H1 (cell line): ENCODE measurements at regions not wholly inside any gene's neighbourhood (a gene's known extent, or its start where the extent isn't known, plus 50 kb on each side); places are given as distances from the start of the nearest gene placed in this dataset.

Experiments
- CTCF ChIA-PET: fragments of 300-600 bp; sonication (Branson Sonifier 250); formaldehyde crosslinking; loops from one replicate; lab custom pipeline; 2021; ENCODE audit not compliant: partially characterized antibody; lab: Charles Lee
- POLR2A ChIA-PET: fragments of 300-600 bp; sonication (Branson Sonifier 250); formaldehyde crosslinking; loops from one replicate; lab custom pipeline; 2021; ENCODE audit warnings: inconsistent platforms; ENCODE audit not compliant: partially characterized antibody; lab: Charles Lee
- DNase-seq, 2 experiments: peaks; one replicate each; pipeline versions ENCODE4 v3.0.0 to v3.0.0-alpha.2; 2010 to 2022; ENCODE audit warnings: low spot score in 2 of 2, low read depth in 1 of 2, mixed read lengths in 1 of 2
- FAIRE-seq: peaks from 2 replicates; lab custom pipeline; 2011; peaks lifted over from hg19 to GRCh38; lab: Jason Lieb, UNC
- H2AFZ ChIP-seq: 2 replicates; pipeline ENCODE4 v1.8.1; 2012; ENCODE audit warnings: low read length, inconsistent platforms
- H2AK5ac ChIP-seq: 2 replicates; pipeline ENCODE4 v1.6.1; 2013; ENCODE audit warnings: low read depth, low read length
- H2BK120ac ChIP-seq: replicated peaks from 2 replicates; pipeline ENCODE3; 2013; ENCODE audit warnings: low read depth, low read length, inconsistent platforms
- H2BK12ac ChIP-seq: 2 replicates; pipeline ENCODE4 v1.6.1; 2013; ENCODE audit warnings: low read depth, low read length
- H2BK15ac ChIP-seq: 2 replicates; pipeline ENCODE4 v1.6.1; 2013; ENCODE audit warnings: low read length
- H2BK20ac ChIP-seq: 2 replicates; pipeline ENCODE4 v1.6.1; 2013; ENCODE audit warnings: low read length
- H2BK5ac ChIP-seq: 2 replicates; pipeline ENCODE4 v1.6.1; 2013; ENCODE audit warnings: low read depth, low read length
- H3K14ac ChIP-seq: 2 replicates; pipeline ENCODE4 v1.6.1; 2013; ENCODE audit warnings: inconsistent platforms; ENCODE audit not compliant: insufficient read length
- H3K18ac ChIP-seq: 2 replicates; pipeline ENCODE4 v1.6.1; 2013; ENCODE audit warnings: low read length; ENCODE audit errors: extremely low read depth
- H3K23ac ChIP-seq: 2 replicates; pipeline ENCODE4 v1.6.1; 2013; ENCODE audit warnings: inconsistent platforms; ENCODE audit not compliant: insufficient read length
- H3K23me2 ChIP-seq: 2 replicates; pipeline ENCODE4 v1.6.1; 2013; ENCODE audit warnings: low read depth, low read length
- H3K27ac ChIP-seq: 2 replicates; pipeline ENCODE4 v1.6.1; 2011; ENCODE audit warnings: low read depth, low read length, inconsistent platforms
- H3K27me3 ChIP-seq, 4 experiments: replicated peaks in 1 of 4; 1 replicate in 1 of 4; 2 replicates in 3 of 4; pipeline versions ENCODE4 v1.6.1 to v1.8.1; 2011 to 2013; ENCODE audit warnings: low read length in 3 of 4, mild to moderate bottlenecking in 3 of 4, inconsistent platforms in 2 of 4, mixed read lengths in 2 of 4, moderate library complexity in 1 of 4; ENCODE audit not compliant: control insufficient read depth in 3 of 4, insufficient read depth in 3 of 4; ENCODE audit errors: extremely low read depth in 1 of 4
- H3K36me3 ChIP-seq, 4 experiments: 2 replicates each; pipeline versions ENCODE4 v1.6.1 to v1.8.1; 2011 to 2013; ENCODE audit warnings: mild to moderate bottlenecking in 4 of 4, low read length in 3 of 4, moderate library complexity in 2 of 4, control low read depth in 1 of 4, inconsistent platforms in 1 of 4; ENCODE audit not compliant: insufficient read depth in 4 of 4, control insufficient read depth in 2 of 4
- H3K4ac ChIP-seq: replicated peaks from 2 replicates; pipeline ENCODE3; 2013; ENCODE audit warnings: low read length, low read depth, mixed read lengths, inconsistent platforms; ENCODE audit not compliant: insufficient read length
- H3K4me1 ChIP-seq, 4 experiments: replicated peaks in 1 of 4; 1 replicate in 1 of 4; 2 replicates in 3 of 4; pipeline versions ENCODE4 v1.6.1 to v1.8.1; 2011 to 2013; ENCODE audit warnings: low read length in 3 of 4, inconsistent platforms in 2 of 4, mixed read lengths in 1 of 4; ENCODE audit not compliant: insufficient read depth in 4 of 4, control insufficient read depth in 3 of 4
- H3K4me2 ChIP-seq, 2 experiments: 2 replicates each; pipeline versions ENCODE4 v1.6.1 to v1.8.1; 2011 to 2013; ENCODE audit warnings: low read depth in 2 of 2, low read length in 2 of 2, control low read depth in 1 of 2, inconsistent platforms in 1 of 2, mild to moderate bottlenecking in 1 of 2; ENCODE audit not compliant: insufficient read depth in 1 of 2
- H3K4me3 ChIP-seq, 4 experiments: fragments of 200-600, 300-600 bp in 1 of 4; sonication (generic), shearing (Covaris generic), sonication (Bioruptor Twin) in 1 of 4; 2 replicates each; pipeline versions ENCODE4 v1.5.1 to v1.8.1; 2011 to 2016; ENCODE audit warnings: low read length in 4 of 4, low read depth in 3 of 4, control low read depth in 2 of 4, inconsistent platforms in 2 of 4, mild to moderate bottlenecking in 2 of 4, mixed read lengths in 1 of 4, moderate library complexity in 1 of 4; ENCODE audit not compliant: insufficient read depth in 2 of 4; ENCODE audit errors: extremely low read depth in 1 of 4
- H3K56ac ChIP-seq: replicated peaks from 2 replicates; pipeline ENCODE3; 2013; ENCODE audit warnings: low read depth, mild to moderate bottlenecking, mixed read lengths, low read length, inconsistent platforms; ENCODE audit not compliant: insufficient read length
- H3K79me1 ChIP-seq: 2 replicates; pipeline ENCODE4 v1.6.1; 2013; ENCODE audit warnings: low read depth, low read length, control low read depth
- H3K79me2 ChIP-seq, 2 experiments: 2 replicates each; pipeline versions ENCODE4 v1.6.1 to v1.8.1; 2012 to 2013; ENCODE audit warnings: low read length in 2 of 2, mild to moderate bottlenecking in 2 of 2, inconsistent platforms in 1 of 2; ENCODE audit not compliant: insufficient read depth in 2 of 2, control insufficient read depth in 1 of 2
- H3K9ac ChIP-seq, 4 experiments: replicated peaks in 1 of 4; 1 replicate in 1 of 4; 2 replicates in 3 of 4; pipeline versions ENCODE4 v1.6.1 to v1.8.1; 2011 to 2013; ENCODE audit warnings: low read depth in 3 of 4, low read length in 3 of 4, control low read depth in 2 of 4, mild to moderate bottlenecking in 2 of 4, moderate library complexity in 2 of 4, inconsistent platforms in 1 of 4; ENCODE audit errors: extremely low read depth in 1 of 4
- H3K9me3 ChIP-seq, 2 experiments: 2 replicates each; pipeline versions ENCODE4 v1.6.1 to v1.8.1; 2012 to 2013; ENCODE audit warnings: mild to moderate bottlenecking in 2 of 2, moderate library complexity in 2 of 2, control low read depth in 1 of 2, inconsistent platforms in 1 of 2, low read depth in 1 of 2, low read length in 1 of 2, mixed read lengths in 1 of 2; ENCODE audit not compliant: insufficient read depth in 2 of 2
- H4K20me1 ChIP-seq, 2 experiments: replicated peaks in 1 of 2; 2 replicates each; pipeline versions ENCODE3 to v1.8.1; 2011 to 2013; ENCODE audit warnings: inconsistent platforms in 2 of 2, low read length in 2 of 2, mild to moderate bottlenecking in 1 of 2; ENCODE audit not compliant: insufficient read depth in 2 of 2, control insufficient read depth in 1 of 2
- H4K5ac ChIP-seq: 2 replicates; pipeline ENCODE4 v1.6.1; 2013; ENCODE audit warnings: low read length, low read depth, mixed read lengths, inconsistent platforms; ENCODE audit not compliant: insufficient read length
- H4K8ac ChIP-seq: 2 replicates; pipeline ENCODE4 v1.8.0; 2013; ENCODE audit warnings: mild to moderate bottlenecking, moderate library complexity, low read length, inconsistent platforms; ENCODE audit not compliant: insufficient read depth; ENCODE audit errors: extremely low read depth
- H4K91ac ChIP-seq: replicated peaks from 2 replicates; pipeline ENCODE3; 2013; ENCODE audit warnings: low read length, mixed read lengths, inconsistent platforms; ENCODE audit not compliant: insufficient read length
- CEBPB ChIP-seq: IDR thresholded peaks from 2 replicates; pipeline ENCODE4 v1.6.1; 2012; ENCODE audit warnings: low read depth, low read length
- MAFK ChIP-seq: IDR thresholded peaks from 2 replicates; pipeline ENCODE4 v1.6.1; 2012; ENCODE audit warnings: low read depth, mild to moderate bottlenecking, improper control_type of control experiment, low read length
- WGBS, 2 experiments: shearing (Covaris generic) in 1 of 2; methylation state at CpG; one replicate each; pipeline versions ENCODE4 v1.1.6 to v1.1.7; 2013 to 2015; ENCODE audit warnings: low lambda C conversion rate in 2 of 2, mixed read lengths in 2 of 2, inconsistent platforms in 1 of 2, low coverage in 1 of 2, missing lambda C conversion rate in 1 of 2; ENCODE audit not compliant: insufficient replicate concordance in 2 of 2, insufficient coverage in 1 of 2, insufficient read length in 1 of 2; ENCODE audit errors: extremely low coverage in 1 of 2, missing lambda C conversion rate in 1 of 2; 5-methylcytosine and 5-hydroxymethylcytosine counted together

- Histone ChIP-seq H3K56ac (no peak overlapping the region), H4K20me1 (no peaks in the 10 kb centered on the region), H3K4me3 (no peak overlapping the region), H4K8ac (no peak overlapping the region), H2AFZ (no peak overlapping the region), H3K36me3 (no peaks in the 10 kb centered on the region), H3K79me2 (no peaks in the 10 kb centered on the region), H3K18ac (no peak overlapping the region), H3K4me1 (no peaks in the 10 kb centered on the region), H4K91ac (no peak overlapping the region), H3K27ac (no peak overlapping the region), H2AK5ac (no peak overlapping the region), H2BK120ac (no peak overlapping the region), H3K9me3 (no peaks in the 10 kb centered on the region), H2BK12ac (no peak overlapping the region), H2BK5ac (no peak overlapping the region), H3K9ac (no peak overlapping the region), H3K14ac (no peak overlapping the region), H2BK15ac (no peak overlapping the region)
- DNase-seq = no peak
- POLR2A ChIA-PET = no interaction called here
- WGBS, 2 experiments = 88% methylated on average over 1 of the region's 1 CpG; no CpG with 5 or more reads in 1 of the 2 experiments
- peak; percentile 46; the same call in 1 of the 2 replicates for TF ChIP-seq CEBPB
- TF ChIP-seq MAFK = no peak
- TF ChIP-seq, all 59 proteins: peak for 1
- CTCF ChIA-PET = interaction anchor here (0.8 to 1.5 kb wide), 5 partner anchors 47 to 332 kb away, joined by 3 to 4 read pairs (median 3); no protein-coding TSS in a partner anchor
- H2BK20ac ChIP-seq = no peak overlapping the region
- no peak overlapping the region for H3K23ac ChIP-seq
- no peaks in the 10 kb centered on the region for H3K79me1 ChIP-seq
- no peak for FAIRE-seq
- H4K5ac ChIP-seq = no peak overlapping the region
- no peak overlapping the region for H3K4ac ChIP-seq
- no peaks in the 10 kb centered on the region for H3K23me2 ChIP-seq
- no peak overlapping the region for H3K4me2 ChIP-seq
- no peaks in the 10 kb centered on the region for H3K27me3 ChIP-seq
Observed at GRCh38 chr17:65395924-65396323, 165.5 kb downstream of the AXIN2 start.
